Liver (tissue), 8 donors: ENCODE measurements at regions not wholly inside any gene's neighbourhood (a gene's known extent, or its start where the extent isn't known, plus 50 kb on each side); places are given as distances from the start of the nearest gene placed in this dataset.

Experiments used
- DNase-seq: peaks from one replicate; pipeline ENCODE4 v3.0.0-alpha.2; 2017; ENCODE audit warnings: low spot score
- H3K27ac ChIP-seq, 2 donors: one replicate each; pipeline ENCODE4 v1.7.0; 2013; ENCODE audit warnings: inconsistent platforms in 2 of 2, low read length in 2 of 2, control low read depth in 1 of 2, low read depth in 1 of 2, mild to moderate bottlenecking in 1 of 2
- H3K27me3 ChIP-seq, 4 donors: one replicate each; pipeline versions ENCODE4 v1.6.1 to v1.7.0; 2013; ENCODE audit warnings: low read length in 3 of 4, inconsistent platforms in 1 of 4, mild to moderate bottlenecking in 1 of 4, moderate library complexity in 1 of 4; ENCODE audit not compliant: control insufficient read depth in 4 of 4, insufficient read depth in 4 of 4
- H3K36me3 ChIP-seq, 4 donors: one replicate each; pipeline versions ENCODE4 v1.6.1 to v1.7.0; 2013; ENCODE audit warnings: low read length in 3 of 4, mild to moderate bottlenecking in 3 of 4, low read depth in 1 of 4, moderate library complexity in 1 of 4; ENCODE audit not compliant: control insufficient read depth in 4 of 4, insufficient read depth in 3 of 4
- H3K4me1 ChIP-seq, 4 donors: one replicate each; pipeline versions ENCODE4 v1.6.1 to v1.7.0; 2013; ENCODE audit warnings: low read length in 3 of 4, mild to moderate bottlenecking in 3 of 4, moderate library complexity in 1 of 4; ENCODE audit not compliant: control insufficient read depth in 4 of 4, insufficient read depth in 4 of 4
- H3K4me3 ChIP-seq, 3 donors: one replicate each; pipeline versions ENCODE4 v1.6.1 to v1.7.0; 2013; ENCODE audit warnings: low read length in 3 of 3, control low read depth in 1 of 3, low read depth in 1 of 3, mild to moderate bottlenecking in 1 of 3
- H3K9ac ChIP-seq, 2 donors: one replicate each; pipeline ENCODE4 v1.7.0; 2013; ENCODE audit warnings: low read length in 2 of 2, mild to moderate bottlenecking in 2 of 2, moderate library complexity in 2 of 2, control low read depth in 1 of 2, low read depth in 1 of 2
- H3K9me3 ChIP-seq, 4 donors: one replicate each; pipeline versions ENCODE4 v1.6.1 to v1.7.0; 2013; ENCODE audit warnings: low read length in 3 of 4; ENCODE audit not compliant: control insufficient read depth in 4 of 4
- EGR1 ChIP-seq, 2 donors: IDR thresholded peaks; 2 replicates each; pipeline ENCODE4 v1.6.1; 2016 to 2018; ENCODE audit warnings: antibody characterized with exemption in 2 of 2, low read depth in 2 of 2
- FOXA1 ChIP-seq: IDR thresholded peaks from 2 replicates; pipeline ENCODE4 v1.6.1; 2016; ENCODE audit warnings: antibody characterized with exemption
- GABPA ChIP-seq, 2 donors: IDR thresholded peaks in 1 of 2; conservative IDR thresholded peaks in 1 of 2; 2 replicates each; pipeline ENCODE4 v1.6.1; 2016; ENCODE audit warnings: antibody characterized with exemption in 2 of 2, mild to moderate bottlenecking in 1 of 2, moderate library complexity in 1 of 2
- HNF4A ChIP-seq, 2 donors: conservative IDR thresholded peaks; 2 replicates each; pipeline ENCODE4 v1.6.1; 2016; ENCODE audit warnings: antibody characterized with exemption in 2 of 2, mild to moderate bottlenecking in 2 of 2
- HNF4G ChIP-seq: IDR thresholded peaks from 2 replicates; pipeline ENCODE4 v1.6.1; 2016; ENCODE audit warnings: antibody characterized with exemption
- JUND ChIP-seq, 2 donors: IDR thresholded peaks; 2 replicates each; pipeline ENCODE4 v1.6.1; 2016; ENCODE audit warnings: antibody characterized with exemption in 2 of 2
- NR2F2 ChIP-seq: IDR thresholded peaks from 2 replicates; pipeline ENCODE4 v1.6.1; 2016; ENCODE audit warnings: antibody characterized with exemption
- RAD21 ChIP-seq, 2 donors: IDR thresholded peaks; 2 replicates each; pipeline ENCODE4 v1.6.1; 2016; ENCODE audit warnings: antibody characterized with exemption in 2 of 2, mild to moderate bottlenecking in 2 of 2
- REST ChIP-seq: IDR thresholded peaks from 2 replicates; pipeline ENCODE4 v1.6.1; 2016; ENCODE audit warnings: antibody characterized with exemption, mild to moderate bottlenecking
- RXRA ChIP-seq, 2 donors: IDR thresholded peaks; 2 replicates each; pipeline ENCODE4 v1.6.1; 2017 to 2018; ENCODE audit warnings: antibody characterized with exemption in 2 of 2, mild to moderate bottlenecking in 1 of 2
- SP1 ChIP-seq: IDR thresholded peaks from 2 replicates; pipeline ENCODE4 v1.6.1; 2018; ENCODE audit warnings: antibody characterized with exemption, mild to moderate bottlenecking
- TAF1 ChIP-seq: conservative IDR thresholded peaks from 2 replicates; pipeline ENCODE4 v1.6.1; 2016; ENCODE audit warnings: antibody characterized with exemption, mild to moderate bottlenecking
- YY1 ChIP-seq: IDR thresholded peaks from 2 replicates; pipeline ENCODE4 v1.6.1; 2016; ENCODE audit warnings: antibody characterized with exemption, mild to moderate bottlenecking
- WGBS: extraction: QIAGEN DNeasy Blood & Tissue Kit; methylation state at CpG from one replicate; pipeline ENCODE4 v1.1.7; 2013; 5-methylcytosine and 5-hydroxymethylcytosine counted together
- TF ChIP-seq, protein P1 (sequence below): fragments of 150-350 bp; IDR thresholded peaks from 2 replicates; pipeline ENCODE4 v1.5.1; 2017; ENCODE audit warnings: improper control_type of control experiment, low read depth, low read length; ENCODE audit not compliant: missing input control
- TF ChIP-seq, protein P2 (sequence below): IDR thresholded peaks from 2 replicates; pipeline ENCODE4 v1.6.1; 2016; ENCODE audit warnings: antibody characterized with exemption
- donor health status: healthy.
- donor health status: healthy.
- donor health status: healthy.
- donor health status: healthy.
- donor health status: healthy.

- Histone ChIP-seq H3K4me1 (no peaks in the 10 kb centered on the region), H3K9ac (no peak overlapping the region), H3K27ac (no peak overlapping the region), H3K4me3 (no peak overlapping the region), H3K27me3 (no peaks in the 10 kb centered on the region), H3K9me3 (no peaks in the 10 kb centered on the region), H3K36me3 (no peaks in the 10 kb centered on the region)
- DNase-seq = no peak
- 90% methylated on average over 4 of the region's 4 CpGs for WGBS
- TF ChIP-seq REST (no peak), HNF4A (conservative IDR thresholded peaks at IDR 0.05) (no peak), FOXA1 (no peak), NR2F2 (no peak), RAD21 (IDR thresholded peaks at IDR 0.05) (no peak), RXRA (IDR thresholded peaks at IDR 0.05) (no peak), EGR1 (IDR thresholded peaks at IDR 0.05; ENCODE audit: low read depth in 2 of 2) (no peak), SP1 (no peak)
- TF ChIP-seq, protein P1, sequence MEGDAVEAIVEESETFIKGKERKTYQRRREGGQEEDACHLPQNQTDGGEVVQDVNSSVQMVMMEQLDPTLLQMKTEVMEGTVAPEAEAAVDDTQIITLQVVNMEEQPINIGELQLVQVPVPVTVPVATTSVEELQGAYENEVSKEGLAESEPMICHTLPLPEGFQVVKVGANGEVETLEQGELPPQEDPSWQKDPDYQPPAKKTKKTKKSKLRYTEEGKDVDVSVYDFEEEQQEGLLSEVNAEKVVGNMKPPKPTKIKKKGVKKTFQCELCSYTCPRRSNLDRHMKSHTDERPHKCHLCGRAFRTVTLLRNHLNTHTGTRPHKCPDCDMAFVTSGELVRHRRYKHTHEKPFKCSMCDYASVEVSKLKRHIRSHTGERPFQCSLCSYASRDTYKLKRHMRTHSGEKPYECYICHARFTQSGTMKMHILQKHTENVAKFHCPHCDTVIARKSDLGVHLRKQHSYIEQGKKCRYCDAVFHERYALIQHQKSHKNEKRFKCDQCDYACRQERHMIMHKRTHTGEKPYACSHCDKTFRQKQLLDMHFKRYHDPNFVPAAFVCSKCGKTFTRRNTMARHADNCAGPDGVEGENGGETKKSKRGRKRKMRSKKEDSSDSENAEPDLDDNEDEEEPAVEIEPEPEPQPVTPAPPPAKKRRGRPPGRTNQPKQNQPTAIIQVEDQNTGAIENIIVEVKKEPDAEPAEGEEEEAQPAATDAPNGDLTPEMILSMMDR = no peak
- TF ChIP-seq, protein P2, sequence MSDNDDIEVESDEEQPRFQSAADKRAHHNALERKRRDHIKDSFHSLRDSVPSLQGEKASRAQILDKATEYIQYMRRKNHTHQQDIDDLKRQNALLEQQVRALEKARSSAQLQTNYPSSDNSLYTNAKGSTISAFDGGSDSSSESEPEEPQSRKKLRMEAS = no peak
Observed at GRCh38 chr2:22947741-22948140, 437.2 kb upstream of the KLHL29 start.

DNA sequence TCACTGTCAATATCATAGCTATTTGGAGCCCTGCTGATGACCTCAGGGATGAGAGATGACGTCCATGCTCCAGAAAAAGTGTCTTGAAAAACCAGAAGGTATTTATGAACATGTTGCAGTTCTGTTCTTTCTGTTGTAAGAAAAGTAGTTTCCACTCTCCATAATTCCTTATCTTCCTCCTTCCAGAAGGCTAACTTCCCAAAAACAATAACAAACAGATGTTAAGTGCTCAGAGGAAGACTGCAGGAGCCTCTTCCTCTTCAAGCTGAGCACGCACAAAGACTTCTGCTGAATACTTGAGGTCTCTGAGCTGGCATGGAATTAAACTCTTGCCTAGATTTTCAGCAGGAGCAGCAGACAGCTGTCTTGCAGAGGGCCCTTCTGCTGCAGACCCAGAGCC lies 434.5 kb upstream of the KLHL29 start:
- WGBS = 59% methylated on average over 2 of the region's 2 CpGs

More for the DNA sequence above, 434.5 kb upstream of the KLHL29 start:
- Histone ChIP-seq H3K4me1 (no peaks in the 10 kb centered on the region), H3K36me3 (no peaks in the 10 kb centered on the region), H3K4me3 (no peak overlapping the region), H3K27me3 (no peaks in the 10 kb centered on the region), H3K9ac (no peak overlapping the region), H3K9me3 (no peaks in the 10 kb centered on the region), H3K27ac (no peak overlapping the region)
- no peak for TF ChIP-seq HNF4G
- no peak for TF ChIP-seq EGR1 (IDR thresholded peaks at IDR 0.05; ENCODE audit: low read depth in 2 of 2)
- TF ChIP-seq SP1 = no peak
- no peak for TF ChIP-seq TAF1
- TF ChIP-seq GABPA (IDR thresholded peaks at IDR 0.05 in 1 of 2, conservative IDR thresholded peaks at IDR 0.05 in 1 of 2) = no peak
- TF ChIP-seq REST = no peak
- TF ChIP-seq, protein P2 = no peak
- TF ChIP-seq, protein P1 = no peak
- TF ChIP-seq RAD21 (IDR thresholded peaks at IDR 0.05) = no peak
- no peak for TF ChIP-seq HNF4A (conservative IDR thresholded peaks at IDR 0.05)
- no peak for TF ChIP-seq YY1
- no peak for TF ChIP-seq JUND (IDR thresholded peaks at IDR 0.05)
- no peak for TF ChIP-seq RXRA (IDR thresholded peaks at IDR 0.05)
- no peak for TF ChIP-seq FOXA1
- no peak for DNase-seq
